Activated CD4-positive, alpha-beta T cell treated with anti-CD3 and anti-CD28 coated beads for 36 hours (primary cell): ENCODE measurements at regions not wholly inside any gene's neighbourhood (a gene's known extent, or its start where the extent isn't known, plus 50 kb on each side); places are given as distances from the start of the nearest gene placed in this dataset.

Experiments
- ATAC-seq: fragments of 200-7000 bp; cut with Tn5 transposase; one replicate; pipeline ENCODE4 v1.10.0; 2021; ENCODE audit warnings: mild to moderate bottlenecking, moderate library complexity
- CTCF ChIA-PET: fragments of 350-600 bp; sonication (Branson Sonifier 250); formaldehyde crosslinking; loops from one replicate; lab custom pipeline; 2021; ENCODE audit warnings: antibody characterized with exemption; lab: Charles Lee
- POLR2A ChIA-PET: fragments of 350-600 bp; sonication (Branson Sonifier 250); formaldehyde crosslinking; loops from one replicate; lab custom pipeline; 2021; ENCODE audit warnings: antibody characterized with exemption, inconsistent platforms; lab: Charles Lee
- DNase-seq: peaks from one replicate; pipeline ENCODE4 v3.0.0-alpha.2; 2020
- H3K27ac Mint-ChIP-seq: one replicate; pipeline ENCODE4 v1.8.0; 2021; ENCODE audit warnings: mixed read lengths
- H3K27me3 Mint-ChIP-seq: one replicate; pipeline ENCODE4 v1.8.0; 2021; ENCODE audit warnings: mixed read lengths
- H3K36me3 Mint-ChIP-seq: one replicate; pipeline ENCODE4 v1.8.0; 2021; ENCODE audit warnings: low read depth, mixed read lengths
- H3K4me1 Mint-ChIP-seq: one replicate; pipeline ENCODE4 v1.8.0; 2021; ENCODE audit warnings: mixed read lengths
- H3K4me3 Mint-ChIP-seq: one replicate; pipeline ENCODE4 v1.8.0; 2021; ENCODE audit warnings: mild to moderate bottlenecking, moderate library complexity, mixed read lengths
- H3K9me3 Mint-ChIP-seq: one replicate; pipeline ENCODE4 v1.8.0; 2021; ENCODE audit warnings: low read depth, mixed read lengths
- intact Hi-C, 2 experiments: fragments of 100-400 bp; cut with DNase I in 1 of 2; cut with micrococcal nuclease in 1 of 2; formaldehyde crosslinking; loops; one replicate each; pipeline versions ENCODE4 v1.14.2 to v1.15.1; 2022 to 2024; cut with DNase I, micrococcal nuclease

DNA sequence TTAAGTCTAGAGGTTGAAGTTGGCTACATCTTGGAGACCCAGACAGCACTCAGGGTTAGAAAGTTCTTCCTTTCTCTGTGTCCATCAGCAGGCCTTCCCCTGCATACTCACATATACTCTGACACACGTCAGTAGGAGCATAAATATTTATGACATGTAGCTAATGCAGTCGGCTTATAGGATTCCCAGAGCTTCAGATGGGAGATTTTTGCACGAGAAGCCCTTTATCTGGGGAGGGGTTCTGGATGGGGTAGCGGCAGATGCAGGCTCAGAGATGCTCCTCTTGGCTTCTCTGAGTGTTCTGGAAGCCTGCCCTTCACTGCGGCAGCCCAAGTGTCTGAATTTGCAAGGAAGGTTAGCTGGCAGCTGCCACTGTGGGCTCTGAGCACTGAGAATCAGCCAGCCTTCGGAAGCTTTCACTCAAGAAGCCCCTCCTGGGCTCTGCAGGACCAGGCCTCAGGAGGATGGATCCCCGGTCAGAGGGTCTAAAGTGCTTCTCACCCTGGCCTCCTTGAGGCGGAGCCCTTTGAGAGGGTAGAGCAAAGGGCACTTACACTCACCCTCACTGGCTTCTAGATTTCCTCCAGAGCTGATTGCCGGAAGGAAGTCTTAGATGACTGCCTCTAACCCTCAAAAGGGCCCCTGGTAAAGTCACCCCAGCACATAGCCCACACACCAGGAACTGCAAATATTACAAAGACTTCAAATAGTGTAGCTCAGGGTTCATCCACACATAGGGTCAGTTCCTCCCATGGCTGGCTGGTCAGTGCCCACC, 68.1 kb upstream of the NFASC start:
- intact Hi-C loops = no loop called here
- Mint-ChIP-seq H3K27ac (no peak overlapping the region), H3K9me3 (no peaks in the 10 kb centered on the region), H3K4me3 (no peak overlapping the region), H3K27me3 (no peaks in the 10 kb centered on the region), H3K4me1 (peaks cover 5% of the 10 kb centered on the region), H3K36me3 (no peaks in the 10 kb centered on the region)
- CTCF ChIA-PET = interaction anchor here (0.6 to 14.3 kb wide), 7 partner anchors 9 to 723 kb away, joined by 3 to 206 read pairs (median 5); no protein-coding TSS in a partner anchor
- ATAC-seq (no peak), DNase-seq (no peak)
- POLR2A ChIA-PET = interaction anchor here (0.6 kb wide), 1 partner anchor 135 kb away, joined by 3 read pairs; no protein-coding TSS in a partner anchor

GRCh38 chr1:204803607-204804006, 67.1 kb upstream of the NFASC start:
- Mint-ChIP-seq H3K4me3 (no peak overlapping the region), H3K4me1 (peaks cover 5% of the 10 kb centered on the region), H3K36me3 (no peaks in the 10 kb centered on the region), H3K9me3 (no peaks in the 10 kb centered on the region), H3K27me3 (no peaks in the 10 kb centered on the region), H3K27ac (no peak overlapping the region)
- POLR2A ChIA-PET = no interaction called here
- DNase-seq (no peak), ATAC-seq (no peak)
- CTCF ChIA-PET = interaction anchor here (0.6 to 14.3 kb wide), 11 partner anchors 8 to 724 kb away, joined by 3 to 206 read pairs (median 6); no protein-coding TSS in a partner anchor
- intact Hi-C loops = no loop called here

DNA sequence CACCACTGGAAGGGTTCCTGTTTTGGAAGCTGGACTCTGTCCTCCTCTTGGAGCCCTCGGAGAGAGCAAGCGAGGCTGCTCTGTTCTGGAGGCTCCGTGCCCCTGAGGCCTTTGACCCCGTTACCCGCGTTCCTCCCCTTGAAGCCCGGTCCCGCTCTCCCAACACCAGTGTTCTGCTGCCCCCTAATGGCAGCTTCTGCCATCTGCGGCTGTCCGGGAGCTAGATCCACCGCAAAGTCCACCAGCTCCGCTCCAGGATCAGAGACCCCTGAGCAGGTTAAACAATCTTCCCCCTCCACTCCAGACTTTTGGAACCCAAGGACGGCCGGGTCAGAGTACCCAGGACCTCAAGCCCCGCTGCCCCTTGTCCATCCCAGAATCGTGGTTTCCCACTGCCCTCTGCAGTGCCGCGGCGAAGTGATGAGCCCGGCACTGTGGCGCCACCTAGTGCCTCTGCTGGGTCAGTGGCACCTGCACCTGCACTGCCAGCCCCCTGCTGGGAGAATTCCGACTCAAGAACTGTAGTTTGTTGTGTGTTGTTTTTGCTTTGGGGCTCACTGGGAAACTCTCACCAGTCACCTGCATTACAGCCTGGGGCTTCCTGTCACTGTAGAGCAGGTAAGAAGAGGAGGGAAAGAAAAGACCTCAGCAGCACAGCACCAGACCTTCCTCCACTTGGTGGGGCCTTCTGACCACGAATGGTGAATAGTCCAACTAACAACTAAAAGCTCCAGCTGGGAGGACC, 63.5 kb upstream of the NFASC start:
- ChIA-PET CTCF (interaction anchor here (0.6 to 14.3 kb wide), 118 partner anchors 9 to 1280 kb away, joined by 3 to 206 read pairs (median 4); partner anchors contain the start of genes GOLT1A and MDM4), POLR2A (interaction anchor here (0.6 to 1.0 kb wide), 2 partner anchors 241 to 269 kb away, joined by 4 read pairs; no protein-coding TSS in a partner anchor)
- H3K27ac Mint-ChIP-seq = peak overlapping the region; percentile 86
- ATAC-seq (peak; percentile 96), DNase-seq (peak; percentile 92)
- H3K27me3 Mint-ChIP-seq = no peaks in the 10 kb centered on the region
- H3K4me1 Mint-ChIP-seq = peaks cover 5% of the 10 kb centered on the region
- no peaks in the 10 kb centered on the region for H3K9me3 Mint-ChIP-seq
- intact Hi-C loops = loop anchor here (1.0 to 5.0 kb wide), 13 partner anchors 15 to 945 kb away; partner anchors contain the start of genes MDM4 (in 1 of the 2) and SNRPE (in 1 of the 2)
- peak overlapping the region; percentile 74 for H3K4me3 Mint-ChIP-seq
- H3K36me3 Mint-ChIP-seq = no peaks in the 10 kb centered on the region

GRCh38 chr1:204809488-204809887, 61.2 kb upstream of the NFASC start:
- Mint-ChIP-seq H3K9me3 (no peaks in the 10 kb centered on the region), H3K36me3 (no peaks in the 10 kb centered on the region), H3K4me1 (no peaks in the 10 kb centered on the region), H3K4me3 (no peak overlapping the region), H3K27ac (no peak overlapping the region), H3K27me3 (no peaks in the 10 kb centered on the region)
- intact Hi-C loops = loop anchor here (5.0 kb wide), 4 partner anchors 47 to 947 kb away; partner anchors contain the start of gene SNRPE (in 1 of the 2)
- DNase-seq (no peak), ATAC-seq (no peak)
- POLR2A ChIA-PET = no interaction called here
- CTCF ChIA-PET = interaction anchor here (3.6 to 14.3 kb wide), 4 partner anchors 8 to 243 kb away, joined by 39 to 206 read pairs (median 90); no protein-coding TSS in a partner anchor

GRCh38 chr1:204812842-204813241, 57.8 kb upstream of the NFASC start:
- intact Hi-C loops = no loop called here
- no peak overlapping the region for H3K27ac Mint-ChIP-seq
- CTCF ChIA-PET = interaction anchor here (0.9 to 14.3 kb wide), 4 partner anchors 10 to 49 kb away, joined by 3 to 206 read pairs (median 8); no protein-coding TSS in a partner anchor
- POLR2A ChIA-PET = interaction anchor here (0.6 kb wide), 1 partner anchor 467 kb away, joined by 3 read pairs; no protein-coding TSS in a partner anchor
- DNase-seq = no peak
- H3K9me3 Mint-ChIP-seq = no peaks in the 10 kb centered on the region
- H3K4me3 Mint-ChIP-seq = no peak overlapping the region
- no peak for ATAC-seq
- no peaks in the 10 kb centered on the region for H3K36me3 Mint-ChIP-seq
- peaks cover 8% of the 10 kb centered on the region for H3K27me3 Mint-ChIP-seq
- H3K4me1 Mint-ChIP-seq = no peaks in the 10 kb centered on the region

- Mint-ChIP-seq H3K4me1 (no peaks in the 10 kb centered on the region), H3K9me3 (no peaks in the 10 kb centered on the region)
- CTCF ChIA-PET = interaction anchor here (1.1 to 14.3 kb wide), 3 partner anchors 22 to 166 kb away, joined by 3 to 206 read pairs (median 10); no protein-coding TSS in a partner anchor
These were observed 57.1 kb upstream of the NFASC start for GRCh38 chr1:204813522-204813921.

DNA sequence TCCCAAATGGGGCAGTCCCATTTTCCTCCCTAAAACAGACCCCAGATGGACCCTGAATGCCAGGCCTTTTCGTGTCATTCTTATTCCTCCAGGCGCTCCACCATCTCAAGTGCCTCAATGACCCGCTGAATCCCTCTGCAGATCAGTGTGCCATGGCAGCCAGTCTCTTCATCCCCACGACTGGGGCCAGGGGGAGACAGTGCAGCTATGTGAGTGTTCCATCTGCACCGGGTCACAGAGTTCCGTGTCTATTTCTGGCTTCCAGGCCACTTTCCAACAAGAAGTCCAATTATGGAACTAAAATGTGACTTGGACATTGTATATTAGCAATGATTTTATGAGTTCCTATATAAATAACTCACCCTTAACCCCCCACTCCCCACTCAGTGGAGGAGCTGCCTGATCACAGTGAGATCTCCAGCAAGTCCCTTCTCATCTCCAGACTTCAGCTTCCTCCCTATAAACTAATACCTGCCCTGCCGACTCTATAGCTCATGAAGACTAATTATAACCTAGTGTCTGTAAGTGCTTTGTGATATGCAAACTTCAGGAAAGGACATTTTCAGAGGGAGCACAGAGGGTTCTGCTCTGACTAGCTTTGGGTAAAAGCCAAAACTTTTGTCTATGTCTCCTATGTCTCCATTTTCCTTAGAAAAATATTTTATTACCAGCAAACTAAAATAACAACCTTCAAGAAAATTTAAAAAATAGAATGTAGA, 56.3 kb upstream of the NFASC start:
- no peak overlapping the region for H3K27ac Mint-ChIP-seq
- intact Hi-C loops = no loop called here
- no peaks in the 10 kb centered on the region for H3K9me3 Mint-ChIP-seq
- no peaks in the 10 kb centered on the region for H3K4me1 Mint-ChIP-seq
- ATAC-seq (no peak), DNase-seq (no peak)
- ChIA-PET POLR2A (no interaction called here), CTCF (interaction anchor here (1.1 to 1.9 kb wide), 2 partner anchors 23 to 167 kb away, joined by 3 to 9 read pairs; no protein-coding TSS in a partner anchor)
- peaks cover 8% of the 10 kb centered on the region for H3K27me3 Mint-ChIP-seq
- no peaks in the 10 kb centered on the region for H3K36me3 Mint-ChIP-seq
- no peak overlapping the region for H3K4me3 Mint-ChIP-seq

More at GRCh38 chr1:204813522-204813921, 57.1 kb upstream of the NFASC start:
- ATAC-seq (no peak), DNase-seq (no peak)
- POLR2A ChIA-PET = no interaction called here
- intact Hi-C loops = no loop called here
- Mint-ChIP-seq H3K27me3 (peaks cover 8% of the 10 kb centered on the region), H3K4me3 (no peak overlapping the region), H3K36me3 (no peaks in the 10 kb centered on the region), H3K27ac (no peak overlapping the region)

- intact Hi-C loops = no loop called here
- H3K4me3 Mint-ChIP-seq = no peak overlapping the region
- H3K9me3 Mint-ChIP-seq = no peaks in the 10 kb centered on the region
- CTCF ChIA-PET = interaction anchor here (0.8 to 4.7 kb wide), 4 partner anchors 10 to 98 kb away, joined by 3 to 53 read pairs (median 8); no protein-coding TSS in a partner anchor
- H3K36me3 Mint-ChIP-seq = no peaks in the 10 kb centered on the region
- DNase-seq (no peak), ATAC-seq (no peak)
- POLR2A ChIA-PET = no interaction called here
- H3K27ac Mint-ChIP-seq = no peak overlapping the region
- no peaks in the 10 kb centered on the region for H3K4me1 Mint-ChIP-seq
- peaks cover 8% of the 10 kb centered on the region for H3K27me3 Mint-ChIP-seq
These were observed 53.3 kb upstream of the NFASC start for GRCh38 chr1:204817341-204817740.

DNA sequence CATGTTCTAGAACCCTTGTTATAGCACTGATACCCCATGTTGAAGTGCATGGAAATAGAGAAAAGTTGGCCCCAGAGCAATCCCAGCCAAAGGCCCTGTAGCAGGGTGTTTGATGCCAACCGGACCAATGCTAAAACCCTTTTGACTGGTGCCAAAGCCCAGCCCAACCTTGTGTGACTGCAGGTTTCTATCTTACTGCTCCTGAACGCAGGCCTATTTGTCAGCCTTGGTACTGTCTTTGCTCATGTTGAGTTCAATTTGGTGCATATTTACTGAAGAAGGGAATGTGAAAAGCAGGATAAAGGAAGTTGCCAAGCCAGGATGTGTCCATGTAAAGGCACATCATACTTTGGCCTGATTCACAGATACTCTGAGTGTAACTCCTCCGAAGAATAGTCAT, 51.7 kb upstream of the NFASC start:
- ATAC-seq (no peak), DNase-seq (no peak)
- H3K4me3 Mint-ChIP-seq = no peak overlapping the region
- H3K9me3 Mint-ChIP-seq = no peaks in the 10 kb centered on the region
- POLR2A ChIA-PET = no interaction called here
- intact Hi-C loops = no loop called here
- H3K36me3 Mint-ChIP-seq = no peaks in the 10 kb centered on the region
- CTCF ChIA-PET = interaction anchor here (0.7 to 4.7 kb wide), 3 partner anchors 11 to 72 kb away, joined by 3 to 53 read pairs (median 7); no protein-coding TSS in a partner anchor
- peaks cover 8% of the 10 kb centered on the region for H3K27me3 Mint-ChIP-seq
- H3K27ac Mint-ChIP-seq = no peak overlapping the region
- no peaks in the 10 kb centered on the region for H3K4me1 Mint-ChIP-seq

GRCh38 chr1:204819495-204819894, 51.2 kb upstream of the NFASC start:
- H3K36me3 Mint-ChIP-seq = no peaks in the 10 kb centered on the region
- ATAC-seq (no peak), DNase-seq (no peak)
- no peak overlapping the region for H3K4me3 Mint-ChIP-seq
- no peak overlapping the region for H3K27ac Mint-ChIP-seq
- ChIA-PET CTCF (interaction anchor here (0.7 to 4.7 kb wide), 4 partner anchors 12 to 668 kb away, joined by 3 to 53 read pairs (median 6); partner anchors contain the start of gene ETNK2), POLR2A (no interaction called here)
- peaks cover 8% of the 10 kb centered on the region for H3K27me3 Mint-ChIP-seq
- no peaks in the 10 kb centered on the region for H3K4me1 Mint-ChIP-seq
- no peaks in the 10 kb centered on the region for H3K9me3 Mint-ChIP-seq
- intact Hi-C loops = no loop called here
